Thyroid gland (tissue), 4 donors: ENCODE measurements at regions not wholly inside any gene's neighbourhood (a gene's known extent, or its start where the extent isn't known, plus 50 kb on each side); places are given as distances from the start of the nearest gene placed in this dataset.

Experiments
- DNase-seq, 2 donors: peaks; one replicate each; pipeline ENCODE4 v3.0.0-alpha.2; 2019
- H3K27ac ChIP-seq, 3 donors: fragments of 200-600 bp; sonication (generic); 1 replicate in 2 of 3; 2 replicates in 1 of 3; pipeline ENCODE4 v1.5.1; 2016 to 2019; ENCODE audit warnings: mild to moderate bottlenecking in 1 of 3, moderate library complexity in 1 of 3
- H3K27me3 ChIP-seq: fragments of 200-600 bp; sonication (generic); one replicate; pipeline ENCODE4 v1.5.1; 2019
- H3K36me3 ChIP-seq, 2 donors: fragments of 200-600 bp; sonication (generic); one replicate each; pipeline ENCODE4 v1.5.1; 2016 to 2019
- H3K4me1 ChIP-seq, 2 donors: fragments of 200-600 bp; sonication (generic); one replicate each; pipeline ENCODE4 v1.5.1; 2017 to 2019
- H3K4me3 ChIP-seq, 3 donors: fragments of 200-600 bp; sonication (generic); replicated peaks in 1 of 3; 1 replicate in 2 of 3; 2 replicates in 1 of 3; pipeline ENCODE4 v1.5.1; 2016; ENCODE audit warnings: mild to moderate bottlenecking in 1 of 3
- H3K9me3 ChIP-seq: fragments of 200-600 bp; sonication (generic); one replicate; pipeline ENCODE4 v1.5.1; 2017
- CTCF ChIP-seq, 6 experiments: fragments of 200-600 bp in 3 of 6; fragments of 450-650 bp in 3 of 6; sonication (generic) in 3 of 6; IDR thresholded peaks; one replicate each; pipeline ENCODE4 v1.5.1; 2016 to 2019; ENCODE audit warnings: antibody characterized with exemption in 6 of 6, mild to moderate bottlenecking in 2 of 6, inconsistent platforms in 1 of 6, moderate library complexity in 1 of 6
- POLR2A ChIP-seq, 2 donors: fragments of 450-650 bp; IDR thresholded peaks; one replicate each; pipeline ENCODE4 v1.6.1; 2017; ENCODE audit warnings: antibody characterized with exemption in 2 of 2, mild to moderate bottlenecking in 2 of 2, moderate library complexity in 1 of 2
- WGBS, 2 donors: methylation state at CpG; one replicate each; pipeline ENCODE4 v1.1.5; 2017; 5-methylcytosine and 5-hydroxymethylcytosine counted together
- intact Hi-C: fragments of 100-400 bp; cut with DNase I; formaldehyde crosslinking; loops from one replicate; pipeline ENCODE4 v1.15.1; 2023

- Histone ChIP-seq H3K27ac (no peak overlapping the region), H3K4me1 (no peaks in the 10 kb centered on the region), H3K9me3 (no peaks in the 10 kb centered on the region), H3K36me3 (no peaks in the 10 kb centered on the region), H3K27me3 (no peaks in the 10 kb centered on the region), H3K4me3 (no peak overlapping the region)
- no peak for TF ChIP-seq CTCF (IDR thresholded peaks at IDR 0.05)
- no peak for TF ChIP-seq POLR2A (IDR thresholded peaks at IDR 0.05)
- WGBS, 2 donors, result 77 to 89% methylated on average over 4 of the region's 4 CpGs
- no peak for DNase-seq
- intact Hi-C loops, result no loop called here
Observed at GRCh38 chr15:26109203-26109602, 246.1 kb upstream of the ATP10A start.

GRCh38 chr15:26106556-26106955 is 243.4 kb upstream of the ATP10A start:
- Histone ChIP-seq H3K36me3 (no peaks in the 10 kb centered on the region), H3K9me3 (no peaks in the 10 kb centered on the region), H3K4me1 (no peaks in the 10 kb centered on the region), H3K27me3 (no peaks in the 10 kb centered on the region), H3K4me3 (no peak overlapping the region), H3K27ac (no peak overlapping the region)
- TF ChIP-seq POLR2A (IDR thresholded peaks at IDR 0.05), result no peak
- no peak for TF ChIP-seq CTCF (IDR thresholded peaks at IDR 0.05)
- intact Hi-C loops, result no loop called here
- WGBS, 2 donors, result 94 to 96% methylated on average over 3 of the region's 3 CpGs
- no peak for DNase-seq

GRCh38 chr15:26103002-26103404 is 239.9 kb upstream of the ATP10A start:
- 81 to 84% methylated on average over 7 of the region's 7 CpGs for WGBS, 2 donors
- H3K27me3 ChIP-seq, result no peaks in the 10 kb centered on the region
- H3K4me3 ChIP-seq, result no peak overlapping the region
- H3K4me1 ChIP-seq, result no peaks in the 10 kb centered on the region
- no peaks in the 10 kb centered on the region for H3K9me3 ChIP-seq
- intact Hi-C loops, result no loop called here
- TF ChIP-seq CTCF (IDR thresholded peaks at IDR 0.05) (no peak), POLR2A (IDR thresholded peaks at IDR 0.05) (no peak)
- DNase-seq, result no peak
- H3K36me3 ChIP-seq, result no peaks in the 10 kb centered on the region
- H3K27ac ChIP-seq, result no peak overlapping the region

GRCh38 chr15:26102365-26102764 is 239.2 kb upstream of the ATP10A start:
- WGBS, 2 donors, result 84 to 89% methylated on average over 4 of the region's 4 CpGs
- Histone ChIP-seq H3K36me3 (no peaks in the 10 kb centered on the region), H3K27ac (no peak overlapping the region), H3K9me3 (no peaks in the 10 kb centered on the region), H3K4me3 (no peak overlapping the region), H3K27me3 (no peaks in the 10 kb centered on the region), H3K4me1 (no peaks in the 10 kb centered on the region)
- DNase-seq, result no peak
- intact Hi-C loops, result no loop called here
- TF ChIP-seq POLR2A (IDR thresholded peaks at IDR 0.05), result no peak

GRCh38 chr15:26101443-26101842 is 238.3 kb upstream of the ATP10A start:
- TF ChIP-seq POLR2A (IDR thresholded peaks at IDR 0.05), result no peak
- TF ChIP-seq CTCF (IDR thresholded peaks at IDR 0.05), result no peak
- Histone ChIP-seq H3K4me1 (no peaks in the 10 kb centered on the region), H3K27ac (no peak overlapping the region), H3K4me3 (no peak overlapping the region), H3K27me3 (no peaks in the 10 kb centered on the region), H3K9me3 (no peaks in the 10 kb centered on the region), H3K36me3 (no peaks in the 10 kb centered on the region)
- DNase-seq, result no peak
- 92 to 97% methylated on average over 3 of the region's 3 CpGs for WGBS, 2 donors
- intact Hi-C loops, result no loop called here

- DNase-seq, result no peak
- Histone ChIP-seq H3K4me3 (no peak overlapping the region), H3K4me1 (no peaks in the 10 kb centered on the region), H3K36me3 (no peaks in the 10 kb centered on the region), H3K27me3 (no peaks in the 10 kb centered on the region), H3K27ac (no peak overlapping the region), H3K9me3 (no peaks in the 10 kb centered on the region)
- intact Hi-C loops, result no loop called here
- no peak for TF ChIP-seq CTCF (IDR thresholded peaks at IDR 0.05)
- no peak for TF ChIP-seq POLR2A (IDR thresholded peaks at IDR 0.05)
- WGBS, 2 donors, result 20 to 26% methylated on average over 3 of the region's 3 CpGs
Observed at GRCh38 chr15:26098801-26099200, 235.7 kb upstream of the ATP10A start.
